Astrocyte (in vitro differentiated cells and primary cell): ENCODE measurements at regions not wholly inside any gene's neighbourhood (a gene's known extent, or its start where the extent isn't known, plus 50 kb on each side); places are given as distances from the start of the nearest gene placed in this dataset.

Experiments
- DNase-seq: peaks from one replicate; pipeline ENCODE4 v3.0.0-alpha.2; 2010; ENCODE audit warnings: low read depth
- FAIRE-seq: peaks from 2 replicates; lab custom pipeline; 2011; peaks lifted over from hg19 to GRCh38; lab: Jason Lieb, UNC
- H2AFZ ChIP-seq: 2 replicates; pipeline ENCODE4 v1.6.0; 2012; ENCODE audit warnings: low read depth, low read length, inconsistent platforms
- H3K27ac ChIP-seq: 2 replicates; pipeline ENCODE4 v1.5.1; 2011; ENCODE audit warnings: low read depth, low read length, inconsistent platforms
- H3K27me3 ChIP-seq: 2 replicates; pipeline ENCODE4 v1.6.0; 2011; ENCODE audit warnings: low read length, inconsistent platforms; ENCODE audit not compliant: insufficient read depth
- H3K36me3 ChIP-seq: 2 replicates; pipeline ENCODE4 v1.5.1; 2011; ENCODE audit warnings: low read length, inconsistent platforms; ENCODE audit not compliant: insufficient read depth
- H3K4me1 ChIP-seq: 2 replicates; pipeline ENCODE4 v1.5.1; 2011; ENCODE audit warnings: low read length, inconsistent platforms; ENCODE audit not compliant: insufficient read depth
- H3K4me2 ChIP-seq: 2 replicates; pipeline ENCODE4 v1.6.0; 2012; ENCODE audit warnings: low read length, inconsistent platforms
- H3K4me3 ChIP-seq: 2 replicates; pipeline ENCODE4 v1.5.1; 2011; ENCODE audit warnings: low read depth, mild to moderate bottlenecking, low read length, inconsistent platforms; ENCODE audit not compliant: insufficient read depth
- H3K79me2 ChIP-seq: 2 replicates; pipeline ENCODE4 v1.6.0; 2012; ENCODE audit warnings: mild to moderate bottlenecking, low read length, inconsistent platforms; ENCODE audit not compliant: insufficient read depth
- H3K9ac ChIP-seq: 2 replicates; pipeline ENCODE4 v1.6.0; 2012; ENCODE audit warnings: mild to moderate bottlenecking, low read length, inconsistent platforms
- H3K9me3 ChIP-seq: 2 replicates; pipeline ENCODE4 v1.5.1; 2012; ENCODE audit warnings: low read depth, mild to moderate bottlenecking, low read length, inconsistent platforms; ENCODE audit not compliant: insufficient read depth
- H4K20me1 ChIP-seq: 2 replicates; pipeline ENCODE4 v1.6.0; 2012; ENCODE audit warnings: low read length, inconsistent platforms; ENCODE audit not compliant: insufficient read depth
- H3K27ac Mint-ChIP-seq: one replicate; pipeline ENCODE4 v1.8.0; 2021; ENCODE audit warnings: mild to moderate bottlenecking, mixed read lengths; ENCODE audit not compliant: unreplicated experiment
- H3K27me3 Mint-ChIP-seq: one replicate; pipeline ENCODE4 v1.8.0; 2021; ENCODE audit warnings: low read depth, mixed read lengths; ENCODE audit not compliant: unreplicated experiment
- H3K36me3 Mint-ChIP-seq: one replicate; pipeline ENCODE4 v1.8.0; 2021; ENCODE audit warnings: low read depth, mixed read lengths; ENCODE audit not compliant: unreplicated experiment
- H3K4me1 Mint-ChIP-seq: one replicate; pipeline ENCODE4 v1.8.0; 2021; ENCODE audit warnings: low read depth, mixed read lengths; ENCODE audit not compliant: unreplicated experiment
- H3K4me3 Mint-ChIP-seq: one replicate; pipeline ENCODE4 v1.8.0; 2021; ENCODE audit warnings: mild to moderate bottlenecking, moderate library complexity, mixed read lengths; ENCODE audit not compliant: unreplicated experiment
- H3K9me3 Mint-ChIP-seq: one replicate; pipeline ENCODE4 v1.8.0; 2021; ENCODE audit warnings: mild to moderate bottlenecking, mixed read lengths; ENCODE audit not compliant: unreplicated experiment
- CTCF ChIP-seq: IDR thresholded peaks from 2 replicates; pipeline ENCODE4 v1.5.1; 2011; ENCODE audit warnings: low read depth, mild to moderate bottlenecking, inconsistent platforms, low read length, moderate library complexity; ENCODE audit not compliant: insufficient read depth
- EZH2 ChIP-seq: IDR thresholded peaks from 2 replicates; pipeline ENCODE4 v1.6.1; 2012; ENCODE audit warnings: mild to moderate bottlenecking, low read length, inconsistent platforms; ENCODE audit not compliant: insufficient read depth

GRCh38 chr12:17416748-17417147 is 673.2 kb downstream of the RERGL start:
- H3K27ac Mint-ChIP-seq: no peak overlapping the region
- no peak overlapping the region for H3K4me2 ChIP-seq

GRCh38 chr12:17414596-17414995 is 675.4 kb downstream of the RERGL start:
- Histone ChIP-seq H3K9ac (no peak overlapping the region), H2AFZ (no peak overlapping the region), H3K79me2 (no peaks in the 10 kb centered on the region), H3K4me3 (no peak overlapping the region), H3K36me3 (no peaks in the 10 kb centered on the region), H3K9me3 (peaks cover 12% of the 10 kb centered on the region), H3K27ac (no peak overlapping the region), H3K4me1 (no peaks in the 10 kb centered on the region), H3K27me3 (no peaks in the 10 kb centered on the region), H3K4me2 (no peak overlapping the region), H4K20me1 (no peaks in the 10 kb centered on the region)
- H3K36me3 Mint-ChIP-seq: no peaks in the 10 kb centered on the region
- no peaks in the 10 kb centered on the region for H3K27me3 Mint-ChIP-seq
- no peak overlapping the region for H3K4me3 Mint-ChIP-seq
- no peaks in the 10 kb centered on the region for H3K4me1 Mint-ChIP-seq
- no peak for DNase-seq
- H3K9me3 Mint-ChIP-seq: peaks cover 8% of the 10 kb centered on the region
- FAIRE-seq: no peak
- TF ChIP-seq EZH2: no peak
- TF ChIP-seq CTCF: no peak
- H3K27ac Mint-ChIP-seq: no peak overlapping the region

More at GRCh38 chr12:17416748-17417147, 673.2 kb downstream of the RERGL start:
- no peaks in the 10 kb centered on the region for H3K27me3 ChIP-seq
- H3K9ac ChIP-seq: no peak overlapping the region
- TF ChIP-seq EZH2 (no peak), CTCF (no peak)
- no peaks in the 10 kb centered on the region for H3K4me1 Mint-ChIP-seq
- H3K36me3 Mint-ChIP-seq: no peaks in the 10 kb centered on the region
- H3K9me3 Mint-ChIP-seq: peaks cover 8% of the 10 kb centered on the region
- H2AFZ ChIP-seq: no peak overlapping the region
- no peak for FAIRE-seq
- H3K36me3 ChIP-seq: no peaks in the 10 kb centered on the region
- H3K9me3 ChIP-seq: peaks cover 9% of the 10 kb centered on the region
- H3K79me2 ChIP-seq: no peaks in the 10 kb centered on the region
- no peak overlapping the region for H3K4me3 ChIP-seq
- no peaks in the 10 kb centered on the region for H4K20me1 ChIP-seq
- no peak overlapping the region for H3K27ac ChIP-seq
- no peak for DNase-seq
- H3K4me3 Mint-ChIP-seq: no peak overlapping the region
- no peaks in the 10 kb centered on the region for H3K4me1 ChIP-seq
- H3K27me3 Mint-ChIP-seq: no peaks in the 10 kb centered on the region

DNA sequence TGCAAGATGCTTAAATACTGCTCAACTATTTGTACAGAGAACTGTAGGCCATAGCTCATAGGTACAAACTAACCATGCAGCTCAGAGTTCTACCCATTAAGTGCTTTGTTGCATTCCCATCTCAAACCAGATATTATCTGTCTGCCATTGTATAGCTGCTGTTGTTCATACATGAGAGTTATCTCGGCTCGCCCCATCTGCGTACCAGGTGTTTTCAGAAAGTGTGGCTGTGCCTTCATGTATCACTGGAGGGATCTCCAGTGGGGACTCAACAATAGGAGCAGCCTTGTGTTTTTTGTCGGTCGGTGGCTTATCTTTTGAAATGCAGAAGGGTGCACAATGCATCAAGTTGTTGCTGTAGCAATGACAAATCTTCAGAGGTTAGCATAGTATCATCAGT is 678.3 kb downstream of the RERGL start:
- Histone ChIP-seq H3K27me3 (no peaks in the 10 kb centered on the region), H4K20me1 (no peaks in the 10 kb centered on the region), H2AFZ (no peak overlapping the region), H3K36me3 (no peaks in the 10 kb centered on the region), H3K79me2 (no peaks in the 10 kb centered on the region), H3K9ac (no peak overlapping the region), H3K4me3 (no peak overlapping the region), H3K27ac (no peak overlapping the region), H3K4me2 (no peak overlapping the region), H3K9me3 (peaks cover 10% of the 10 kb centered on the region), H3K4me1 (no peaks in the 10 kb centered on the region)
- Mint-ChIP-seq H3K27ac (no peak overlapping the region), H3K4me1 (no peaks in the 10 kb centered on the region), H3K36me3 (no peaks in the 10 kb centered on the region), H3K9me3 (peaks cover 8% of the 10 kb centered on the region), H3K4me3 (no peak overlapping the region), H3K27me3 (no peaks in the 10 kb centered on the region)
- DNase-seq: no peak
- no peak for FAIRE-seq
- TF ChIP-seq CTCF (no peak), EZH2 (no peak)
